ENCODE measurements at regions not wholly inside any gene's neighbourhood (a gene's known extent, or its start where the extent isn't known, plus 50 kb on each side); places are given as distances from the start of the nearest gene placed in this dataset.

DNA sequence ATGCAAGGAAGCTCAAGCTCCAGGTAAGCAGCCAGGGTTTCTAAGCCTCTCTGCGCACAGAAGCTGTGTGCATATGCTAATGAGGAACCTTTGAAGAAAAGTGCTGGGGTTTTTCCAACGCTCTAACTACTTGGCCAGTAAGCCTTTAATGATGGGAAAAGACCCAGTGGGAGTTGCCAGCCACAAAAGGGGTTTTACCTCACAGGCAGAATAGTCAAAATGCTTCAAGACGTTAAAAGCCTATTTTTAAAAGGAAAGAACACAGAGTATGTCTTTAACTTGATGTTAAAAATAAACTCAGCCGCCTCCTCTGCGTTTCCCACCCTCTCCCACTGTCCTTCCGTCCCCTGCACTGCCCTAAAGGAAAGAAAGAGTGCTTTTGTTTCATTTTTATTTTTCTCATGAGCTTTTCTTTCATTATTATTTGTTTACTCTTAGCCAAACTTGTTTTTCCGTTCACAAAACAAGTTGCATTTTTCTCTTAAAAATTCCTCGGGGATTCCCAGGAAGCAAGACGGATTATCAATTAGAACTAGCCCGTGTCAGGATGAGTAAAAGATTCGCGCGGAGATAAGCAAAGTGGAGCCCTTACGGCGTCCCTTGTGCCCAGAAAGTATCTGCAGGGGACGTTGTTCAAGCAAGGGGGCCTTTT is 209.8 kb upstream of the NUDT4 start:
- Histone ChIP-seq H2BK5ac (ENCODE audit: low read depth, low read length, poor library complexity) (no peak overlapping the region), H3K4me1 (ENCODE audit: control insufficient read depth in 1 of 2, insufficient read depth in 2 of 2, low read length in 2 of 2) (no peaks in the 10 kb centered on the region), H3K27ac (ENCODE audit: low read depth, low read length) (no peak overlapping the region), H3K79me1 (ENCODE audit: low read length) (no peaks in the 10 kb centered on the region), H2BK120ac (ENCODE audit: insufficient read depth, low read length, poor library complexity) (no peak overlapping the region), H4K91ac (ENCODE audit: low read depth, low read length) (no peak overlapping the region), H3K79me2 (ENCODE audit: control insufficient read depth, insufficient read depth, low read length, poor library complexity) (no peaks in the 10 kb centered on the region), H3K4me3 (ENCODE audit: low read depth, low read length) (no peak overlapping the region), H2AK5ac (ENCODE audit: low read length) (no peak overlapping the region), H3K36me3 (ENCODE audit: control insufficient read depth in 1 of 2, insufficient read depth in 2 of 2, low read length in 2 of 2) (no peaks in the 10 kb centered on the region), H3K14ac (ENCODE audit: low read length) (no peak overlapping the region), H3K18ac (ENCODE audit: low read length) (no peak overlapping the region), H3K4me2 (ENCODE audit: low read length) (peak overlapping the region; percentile 34), H2AFZ (ENCODE audit: insufficient read depth, low read length, poor library complexity) (no peak overlapping the region), H3K9me3 (ENCODE audit: insufficient read depth, low read depth, low read length) (no peaks in the 10 kb centered on the region), H4K8ac (ENCODE audit: low read depth, low read length) (no peak overlapping the region), H3K9ac (ENCODE audit: low read length) (no peak overlapping the region), H3K4ac (ENCODE audit: low read depth, low read length) (no peak overlapping the region), H2BK12ac (ENCODE audit: low read length) (no peak overlapping the region), H3K27me3 (ENCODE audit: insufficient read depth, low read length) (no peaks in the 10 kb centered on the region), H3K23ac (ENCODE audit: low read length) (no peak overlapping the region), H4K12ac (ENCODE audit: low read depth, low read length) (no peak overlapping the region)
- peak; percentile 48 to 63 for DNase-seq
- no CpG with 5 or more reads among the region's 16 CpGs for WGBS (ENCODE audit: extremely low coverage, insufficient coverage, insufficient read length)

GRCh38 chr12:93168751-93169150 is 209.0 kb upstream of the NUDT4 start:
- Histone ChIP-seq H3K27me3 (ENCODE audit: insufficient read depth, low read length) (no peaks in the 10 kb centered on the region), H3K79me2 (ENCODE audit: control insufficient read depth, insufficient read depth, low read length, poor library complexity) (no peaks in the 10 kb centered on the region), H4K91ac (ENCODE audit: low read depth, low read length) (no peak overlapping the region), H2AFZ (ENCODE audit: insufficient read depth, low read length, poor library complexity) (no peak overlapping the region), H4K12ac (ENCODE audit: low read depth, low read length) (no peak overlapping the region), H2BK120ac (ENCODE audit: insufficient read depth, low read length, poor library complexity) (no peak overlapping the region), H2BK5ac (ENCODE audit: low read depth, low read length, poor library complexity) (no peak overlapping the region), H3K9ac (ENCODE audit: low read length) (no peak overlapping the region), H2AK5ac (ENCODE audit: low read length) (no peak overlapping the region), H3K4me1 (ENCODE audit: control insufficient read depth in 1 of 2, insufficient read depth in 2 of 2, low read length in 2 of 2) (no peaks in the 10 kb centered on the region), H3K9me3 (ENCODE audit: insufficient read depth, low read depth, low read length) (no peaks in the 10 kb centered on the region), H4K8ac (ENCODE audit: low read depth, low read length) (no peak overlapping the region), H2BK12ac (ENCODE audit: low read length) (no peak overlapping the region), H3K36me3 (ENCODE audit: control insufficient read depth in 1 of 2, insufficient read depth in 2 of 2, low read length in 2 of 2) (no peaks in the 10 kb centered on the region), H3K18ac (ENCODE audit: low read length) (no peak overlapping the region), H3K4me2 (ENCODE audit: low read length) (no peak overlapping the region), H3K4ac (ENCODE audit: low read depth, low read length) (no peak overlapping the region), H3K23ac (ENCODE audit: low read length) (no peak overlapping the region), H3K27ac (ENCODE audit: low read depth, low read length) (no peak overlapping the region), H3K4me3 (ENCODE audit: low read depth, low read length) (no peak overlapping the region), H3K79me1 (ENCODE audit: low read length) (no peaks in the 10 kb centered on the region), H3K14ac (ENCODE audit: low read length) (no peak overlapping the region)
- DNase-seq = no peak
- WGBS (ENCODE audit: extremely low coverage, insufficient coverage, insufficient read length) = no CpG with 5 or more reads among the region's 3 CpGs

DNA sequence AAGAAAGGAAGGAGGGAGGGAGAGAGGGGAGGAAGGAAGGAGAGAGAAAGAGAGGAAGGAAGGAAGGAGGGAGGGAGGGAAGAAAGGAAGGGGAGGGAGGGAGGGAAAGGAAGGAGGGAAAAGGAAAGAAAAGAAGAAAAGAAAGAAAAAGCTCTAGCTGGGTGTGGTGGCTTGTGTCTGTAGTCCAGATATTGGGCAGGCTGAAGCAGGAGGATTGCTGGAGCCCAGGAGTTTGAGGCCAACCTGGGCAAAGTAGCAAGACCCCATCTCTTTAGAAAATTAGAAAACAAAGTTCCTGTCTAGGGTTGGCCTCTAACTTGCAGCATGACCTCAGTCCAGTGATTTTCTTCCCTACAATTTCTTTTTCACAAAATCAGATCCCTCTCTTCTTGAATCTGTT is 208.2 kb upstream of the NUDT4 start:
- no peak overlapping the region for H3K18ac ChIP-seq (ENCODE audit: low read length)
- no peaks in the 10 kb centered on the region for H3K4me1 ChIP-seq (ENCODE audit: control insufficient read depth in 1 of 2, insufficient read depth in 2 of 2, low read length in 2 of 2)
- H2AK5ac ChIP-seq (ENCODE audit: low read length) = no peak overlapping the region
- H3K4ac ChIP-seq (ENCODE audit: low read depth, low read length) = no peak overlapping the region
- no peak overlapping the region for H3K9ac ChIP-seq (ENCODE audit: low read length)
- no peak overlapping the region for H2AFZ ChIP-seq (ENCODE audit: insufficient read depth, low read length, poor library complexity)
- no peaks in the 10 kb centered on the region for H3K36me3 ChIP-seq (ENCODE audit: control insufficient read depth in 1 of 2, insufficient read depth in 2 of 2, low read length in 2 of 2)
- H3K27ac ChIP-seq (ENCODE audit: low read depth, low read length) = no peak overlapping the region
- H3K4me3 ChIP-seq (ENCODE audit: low read depth, low read length) = no peak overlapping the region
- H3K9me3 ChIP-seq (ENCODE audit: insufficient read depth, low read depth, low read length) = no peaks in the 10 kb centered on the region
- no peak overlapping the region for H2BK5ac ChIP-seq (ENCODE audit: low read depth, low read length, poor library complexity)
- H3K14ac ChIP-seq (ENCODE audit: low read length) = no peak overlapping the region
- DNase-seq = no peak
- H3K79me1 ChIP-seq (ENCODE audit: low read length) = no peaks in the 10 kb centered on the region
- no peak overlapping the region for H2BK12ac ChIP-seq (ENCODE audit: low read length)
- H3K79me2 ChIP-seq (ENCODE audit: control insufficient read depth, insufficient read depth, low read length, poor library complexity) = no peaks in the 10 kb centered on the region
- no peak overlapping the region for H4K8ac ChIP-seq (ENCODE audit: low read depth, low read length)
- no peak overlapping the region for H2BK120ac ChIP-seq (ENCODE audit: insufficient read depth, low read length, poor library complexity)
- H4K91ac ChIP-seq (ENCODE audit: low read depth, low read length) = no peak overlapping the region
- no peak overlapping the region for H3K4me2 ChIP-seq (ENCODE audit: low read length)
- H3K27me3 ChIP-seq (ENCODE audit: insufficient read depth, low read length) = no peaks in the 10 kb centered on the region
- H3K23ac ChIP-seq (ENCODE audit: low read length) = no peak overlapping the region
- H4K12ac ChIP-seq (ENCODE audit: low read depth, low read length) = no peak overlapping the region

GRCh38 chr12:93170928-93171327 is 206.8 kb upstream of the NUDT4 start:
- DNase-seq = no peak
- Histone ChIP-seq H3K23ac (ENCODE audit: low read length) (no peak overlapping the region), H3K9ac (ENCODE audit: low read length) (no peak overlapping the region), H2BK12ac (ENCODE audit: low read length) (no peak overlapping the region), H3K4me2 (ENCODE audit: low read length) (no peak overlapping the region), H3K4me3 (ENCODE audit: low read depth, low read length) (no peak overlapping the region), H2AK5ac (ENCODE audit: low read length) (no peak overlapping the region), H4K12ac (ENCODE audit: low read depth, low read length) (no peak overlapping the region), H2BK120ac (ENCODE audit: insufficient read depth, low read length, poor library complexity) (no peak overlapping the region), H3K36me3 (ENCODE audit: control insufficient read depth in 1 of 2, insufficient read depth in 2 of 2, low read length in 2 of 2) (no peaks in the 10 kb centered on the region), H4K91ac (ENCODE audit: low read depth, low read length) (no peak overlapping the region), H2AFZ (ENCODE audit: insufficient read depth, low read length, poor library complexity) (no peak overlapping the region), H3K27ac (ENCODE audit: low read depth, low read length) (no peak overlapping the region), H3K4me1 (ENCODE audit: control insufficient read depth in 1 of 2, insufficient read depth in 2 of 2, low read length in 2 of 2) (no peaks in the 10 kb centered on the region), H3K14ac (ENCODE audit: low read length) (no peak overlapping the region), H3K79me1 (ENCODE audit: low read length) (no peaks in the 10 kb centered on the region), H3K18ac (ENCODE audit: low read length) (no peak overlapping the region), H3K27me3 (ENCODE audit: insufficient read depth, low read length) (no peaks in the 10 kb centered on the region), H2BK5ac (ENCODE audit: low read depth, low read length, poor library complexity) (no peak overlapping the region), H3K4ac (ENCODE audit: low read depth, low read length) (no peak overlapping the region), H3K79me2 (ENCODE audit: control insufficient read depth, insufficient read depth, low read length, poor library complexity) (no peaks in the 10 kb centered on the region), H4K8ac (ENCODE audit: low read depth, low read length) (no peak overlapping the region), H3K9me3 (ENCODE audit: insufficient read depth, low read depth, low read length) (no peaks in the 10 kb centered on the region)
- no CpG with 5 or more reads among the region's 2 CpGs for WGBS (ENCODE audit: extremely low coverage, insufficient coverage, insufficient read length)
